NCI-H345 treated with DMSO at 0.1 percent for 48 hours (cell line): ENCODE measurements at regions not wholly inside any gene's neighbourhood (a gene's known extent, or its start where the extent isn't known, plus 50 kb on each side); places are given as distances from the start of the nearest gene placed in this dataset.

ENCODE experiments used
- DNase-seq: peaks from one replicate; lab custom pipeline; 2025; ENCODE audit not compliant: unreplicated experiment; lab: John Stamatoyannopoulos, UW

- DNase-seq: no peak
Observed at GRCh38 chr16:65781855-65782254, 584.6 kb upstream of the CDH5 start.

GRCh38 chr16:65781363-65781762, 585.1 kb upstream of the CDH5 start:
- DNase-seq: no peak

GRCh38 chr16:65779201-65779600, 587.3 kb upstream of the CDH5 start:
- DNase-seq: no peak

GRCh38 chr16:65776639-65777183, 589.8 kb upstream of the CDH5 start:
- DNase-seq: no peak

GRCh38 chr16:65775829-65776228, 590.7 kb upstream of the CDH5 start:
- DNase-seq: no peak

GRCh38 chr16:65774350-65774749, 592.1 kb upstream of the CDH5 start:
- no peak for DNase-seq

- no peak for DNase-seq
Observed at GRCh38 chr16:65773301-65773874, 593.1 kb upstream of the CDH5 start.

GRCh38 chr16:65772134-65772732, 594.3 kb upstream of the CDH5 start:
- DNase-seq: no peak

GRCh38 chr16:65771707-65772106, 594.8 kb upstream of the CDH5 start:
- DNase-seq: no peak

GRCh38 chr16:65770752-65771151, 595.7 kb upstream of the CDH5 start:
- DNase-seq: no peak

GRCh38 chr16:65769776-65770438, 596.6 kb upstream of the CDH5 start:
- no peak for DNase-seq

- no peak for DNase-seq
Observed at GRCh38 chr16:65769055-65769465, 597.4 kb upstream of the CDH5 start.

GRCh38 chr16:65767125-65767524, 599.4 kb upstream of the CDH5 start:
- DNase-seq: no peak

GRCh38 chr16:65763640-65764305, 602.7 kb upstream of the CDH5 start:
- no peak for DNase-seq

GRCh38 chr16:65760874-65761273, 605.6 kb upstream of the CDH5 start:
- DNase-seq: no peak

GRCh38 chr16:65758620-65759019, 607.9 kb upstream of the CDH5 start:
- DNase-seq: no peak

- DNase-seq: no peak
Observed at GRCh38 chr16:65757064-65757463, 609.4 kb upstream of the CDH5 start.

GRCh38 chr16:65756163-65756562, 610.3 kb upstream of the CDH5 start:
- DNase-seq: no peak

GRCh38 chr16:65754820-65755691, 611.4 kb upstream of the CDH5 start:
- no peak for DNase-seq

- no peak for DNase-seq
Observed at GRCh38 chr16:65752522-65752844, 614.0 kb upstream of the CDH5 start.
